ENCODE measurements at regions not wholly inside any gene's neighbourhood (a gene's known extent, or its start where the extent isn't known, plus 50 kb on each side); places are given as distances from the start of the nearest gene placed in this dataset.

- intact Hi-C loops (cut with DNase I) = no loop called here
- H3K36me3 ChIP-seq (ENCODE audit: control insufficient read depth in 2 of 3, insufficient read depth in 3 of 3, low read length in 3 of 3) = no peaks in the 10 kb centered on the region
- no peak overlapping the region for H3K27ac ChIP-seq (ENCODE audit: low read depth in 2 of 2, low read length in 2 of 2)
- DNase-seq (no peak), FAIRE-seq (no peak)
- no peak overlapping the region for H3K9ac ChIP-seq (ENCODE audit: low read length in 3 of 3)
- H3K4me3 ChIP-seq (ENCODE audit: low read length in 3 of 3) = no peak overlapping the region
- H3K27me3 ChIP-seq (ENCODE audit: control insufficient read depth, insufficient read depth, low read length) = no peaks in the 10 kb centered on the region
- H3K9me3 ChIP-seq (ENCODE audit: control insufficient read depth in 2 of 3, insufficient read depth in 1 of 3, low read length in 3 of 3) = no peaks in the 10 kb centered on the region
- H3K4me1 ChIP-seq (ENCODE audit: control insufficient read depth in 2 of 3, insufficient read depth in 2 of 3, low read depth in 1 of 3, low read length in 3 of 3) = no peaks in the 10 kb centered on the region
- TF ChIP-seq CTCF (IDR thresholded peaks at IDR 0.05; ENCODE audit: borderline replicate concordance, extremely low read depth, insufficient read depth) = no peak
Measured at GRCh38 chr5:101976933-101977332, 319.2 kb downstream of the SLCO4C1 start.

- no peaks in the 10 kb centered on the region for H3K27me3 ChIP-seq (ENCODE audit: control insufficient read depth, insufficient read depth, low read length)
- FAIRE-seq (no peak), DNase-seq (no peak)
- no peak overlapping the region for H3K9ac ChIP-seq (ENCODE audit: low read length in 3 of 3)
- H3K4me3 ChIP-seq (ENCODE audit: low read length in 3 of 3) = no peak overlapping the region
- intact Hi-C loops (cut with DNase I) = no loop called here
- H3K36me3 ChIP-seq (ENCODE audit: control insufficient read depth in 2 of 3, insufficient read depth in 3 of 3, low read length in 3 of 3) = no peaks in the 10 kb centered on the region
- H3K9me3 ChIP-seq (ENCODE audit: control insufficient read depth in 2 of 3, insufficient read depth in 1 of 3, low read length in 3 of 3) = no peaks in the 10 kb centered on the region
- no peaks in the 10 kb centered on the region for H3K4me1 ChIP-seq (ENCODE audit: control insufficient read depth in 2 of 3, insufficient read depth in 2 of 3, low read depth in 1 of 3, low read length in 3 of 3)
- TF ChIP-seq CTCF (IDR thresholded peaks at IDR 0.05; ENCODE audit: borderline replicate concordance, extremely low read depth, insufficient read depth) = no peak
- no peak overlapping the region for H3K27ac ChIP-seq (ENCODE audit: low read depth in 2 of 2, low read length in 2 of 2)
Measured at GRCh38 chr5:101969742-101970141, 326.3 kb downstream of the SLCO4C1 start.

GRCh38 chr5:101966476-101966875, 329.6 kb downstream of the SLCO4C1 start:
- intact Hi-C loops (cut with DNase I) = no loop called here
- no peaks in the 10 kb centered on the region for H3K27me3 ChIP-seq (ENCODE audit: control insufficient read depth, insufficient read depth, low read length)
- H3K4me1 ChIP-seq (ENCODE audit: control insufficient read depth in 2 of 3, insufficient read depth in 2 of 3, low read depth in 1 of 3, low read length in 3 of 3) = no peaks in the 10 kb centered on the region
- no peak overlapping the region for H3K4me3 ChIP-seq (ENCODE audit: low read length in 3 of 3)
- H3K9me3 ChIP-seq (ENCODE audit: control insufficient read depth in 2 of 3, insufficient read depth in 1 of 3, low read length in 3 of 3) = no peaks in the 10 kb centered on the region
- DNase-seq (no peak), FAIRE-seq (no peak)
- TF ChIP-seq CTCF (IDR thresholded peaks at IDR 0.05; ENCODE audit: borderline replicate concordance, extremely low read depth, insufficient read depth) = no peak
- no peak overlapping the region for H3K27ac ChIP-seq (ENCODE audit: low read depth in 2 of 2, low read length in 2 of 2)
- no peaks in the 10 kb centered on the region for H3K36me3 ChIP-seq (ENCODE audit: control insufficient read depth in 2 of 3, insufficient read depth in 3 of 3, low read length in 3 of 3)
- no peak overlapping the region for H3K9ac ChIP-seq (ENCODE audit: low read length in 3 of 3)

GRCh38 chr5:101955891-101956290, 340.2 kb downstream of the SLCO4C1 start:
- H3K9ac ChIP-seq (ENCODE audit: low read length in 3 of 3) = no peak overlapping the region
- H3K36me3 ChIP-seq (ENCODE audit: control insufficient read depth in 2 of 3, insufficient read depth in 3 of 3, low read length in 3 of 3) = no peaks in the 10 kb centered on the region
- DNase-seq (no peak), FAIRE-seq (no peak)
- H3K9me3 ChIP-seq (ENCODE audit: control insufficient read depth in 2 of 3, insufficient read depth in 1 of 3, low read length in 3 of 3) = no peaks in the 10 kb centered on the region
- H3K27ac ChIP-seq (ENCODE audit: low read depth in 2 of 2, low read length in 2 of 2) = no peak overlapping the region
- H3K27me3 ChIP-seq (ENCODE audit: control insufficient read depth, insufficient read depth, low read length) = no peaks in the 10 kb centered on the region
- no peak for TF ChIP-seq CTCF (IDR thresholded peaks at IDR 0.05; ENCODE audit: borderline replicate concordance, extremely low read depth, insufficient read depth)
- intact Hi-C loops (cut with DNase I) = no loop called here
- no peaks in the 10 kb centered on the region for H3K4me1 ChIP-seq (ENCODE audit: control insufficient read depth in 2 of 3, insufficient read depth in 2 of 3, low read depth in 1 of 3, low read length in 3 of 3)
- H3K4me3 ChIP-seq (ENCODE audit: low read length in 3 of 3) = no peak overlapping the region
